ENCODE measurements at regions not wholly inside any gene's neighbourhood (a gene's known extent, or its start where the extent isn't known, plus 50 kb on each side); places are given as distances from the start of the nearest gene placed in this dataset.

- DNase-seq (ENCODE audit: low read depth, low spot score) = no peak
Observed at GRCh38 chr5:8470489-8470888, 601.5 kb downstream of the MTRR start.

DNA sequence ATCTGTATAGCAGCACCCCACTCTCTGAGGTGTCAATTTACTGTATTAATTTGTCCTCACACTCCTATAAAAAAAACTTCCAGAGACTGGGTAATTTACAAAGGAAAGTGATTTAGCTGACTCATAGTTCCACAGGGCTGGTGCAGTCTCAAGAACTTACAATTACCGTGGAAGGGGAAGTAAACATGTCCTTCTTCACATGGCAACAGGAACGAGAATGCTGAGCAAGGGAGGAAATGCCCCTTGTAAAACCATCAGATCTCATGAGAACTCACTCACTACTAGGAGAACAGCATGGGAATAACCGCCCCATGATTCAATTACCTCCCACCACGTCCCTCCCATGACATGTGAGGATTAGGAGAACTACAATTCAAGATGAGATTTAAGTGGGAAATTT lies 602.6 kb downstream of the MTRR start:
- DNase-seq (ENCODE audit: low read depth, low spot score) = no peak

- DNase-seq (ENCODE audit: low read depth, low spot score) = no peak
Observed at GRCh38 chr5:8473016-8473415, 604.1 kb downstream of the MTRR start.

GRCh38 chr5:8473827-8474568 lies 605.0 kb downstream of the MTRR start:
- DNase-seq (ENCODE audit: low read depth, low spot score) = no peak

DNA sequence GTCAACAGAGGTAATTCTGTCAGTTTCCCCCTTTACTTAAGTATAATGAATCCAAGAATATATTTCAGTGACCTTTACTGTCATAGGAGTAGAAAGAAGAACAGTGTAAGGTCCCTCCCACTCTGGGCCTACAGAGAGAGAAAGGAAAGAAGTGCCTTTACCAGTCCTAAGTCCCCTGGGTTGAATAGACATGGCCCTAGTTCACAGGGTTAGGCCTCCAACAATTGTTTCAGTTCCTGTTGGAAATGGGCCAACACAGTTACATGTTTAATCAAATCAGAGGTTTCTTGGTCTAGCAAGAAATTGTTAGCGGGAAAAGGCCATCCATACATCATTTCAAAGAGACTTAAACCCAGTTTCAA lies 605.6 kb downstream of the MTRR start:
- DNase-seq (ENCODE audit: low read depth, low spot score) = no peak

DNA sequence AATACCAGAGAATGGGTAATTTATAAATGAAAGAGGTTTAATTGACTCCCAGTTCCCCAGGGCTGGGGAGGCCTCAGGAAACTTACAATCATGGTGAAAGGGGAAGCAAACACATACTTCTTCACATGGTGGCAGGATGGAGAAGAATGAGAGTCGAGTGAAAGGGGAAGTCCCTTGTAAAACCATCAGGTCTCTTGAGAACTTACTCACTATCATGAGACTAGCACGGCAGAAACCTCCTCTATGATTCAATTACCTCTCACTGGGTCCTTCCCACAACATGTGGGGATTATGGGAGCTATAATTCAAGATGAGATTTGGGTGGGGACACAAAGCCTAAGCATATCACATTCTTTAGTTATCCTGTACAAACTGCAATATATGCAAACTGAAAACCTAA lies 609.4 kb downstream of the MTRR start:
- DNase-seq (ENCODE audit: low read depth, low spot score) = no peak

DNA sequence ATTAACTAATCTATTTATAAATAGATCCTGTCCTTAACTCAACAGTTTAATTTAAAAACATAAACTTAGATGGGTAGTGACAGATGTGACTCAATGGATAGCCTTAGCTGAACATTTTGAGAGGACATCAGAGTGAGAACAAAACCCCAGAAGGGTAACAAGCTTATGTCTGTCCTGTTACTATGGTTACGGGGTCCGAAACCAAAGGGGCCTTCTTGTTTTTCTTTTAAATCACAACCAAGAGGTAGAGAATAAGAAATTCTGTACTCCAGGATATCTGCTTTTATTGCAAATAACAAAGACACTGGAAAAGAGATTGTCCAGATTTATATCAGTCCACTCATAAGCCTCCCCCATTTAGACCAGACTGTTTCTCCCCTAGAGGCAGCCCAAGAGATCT lies 612.1 kb downstream of the MTRR start:
- no peak for DNase-seq (ENCODE audit: low read depth, low spot score)

GRCh38 chr5:8491254-8491653 lies 622.3 kb downstream of the MTRR start:
- no peak for DNase-seq (ENCODE audit: low read depth, low spot score)

- DNase-seq (ENCODE audit: low read depth, low spot score) = no peak
Observed at GRCh38 chr5:8493176-8493575, 624.2 kb downstream of the MTRR start.

DNA sequence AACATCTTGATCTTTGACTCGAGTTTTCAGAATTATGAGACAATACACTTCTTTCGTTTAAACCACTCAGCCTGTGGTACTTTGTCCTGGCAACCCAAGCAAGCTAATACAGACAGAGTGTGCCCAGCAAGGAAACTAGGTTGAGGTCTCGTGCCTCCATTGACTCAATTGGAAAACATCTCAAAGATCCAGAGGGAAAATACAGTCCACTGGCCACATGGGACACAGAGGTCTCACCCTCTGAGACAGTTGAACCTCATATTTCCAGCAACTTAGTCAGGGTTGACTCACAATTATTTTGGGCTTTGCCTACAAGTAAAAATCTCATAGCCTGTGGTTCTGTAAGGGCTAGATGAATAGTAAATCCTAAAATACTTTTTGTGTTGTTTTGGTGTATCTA lies 631.5 kb downstream of the MTRR start:
- no peak for DNase-seq (ENCODE audit: low read depth, low spot score)

- DNase-seq (ENCODE audit: low read depth, low spot score) = no peak
Observed at GRCh38 chr5:8505196-8505595, 636.2 kb downstream of the MTRR start.

DNA sequence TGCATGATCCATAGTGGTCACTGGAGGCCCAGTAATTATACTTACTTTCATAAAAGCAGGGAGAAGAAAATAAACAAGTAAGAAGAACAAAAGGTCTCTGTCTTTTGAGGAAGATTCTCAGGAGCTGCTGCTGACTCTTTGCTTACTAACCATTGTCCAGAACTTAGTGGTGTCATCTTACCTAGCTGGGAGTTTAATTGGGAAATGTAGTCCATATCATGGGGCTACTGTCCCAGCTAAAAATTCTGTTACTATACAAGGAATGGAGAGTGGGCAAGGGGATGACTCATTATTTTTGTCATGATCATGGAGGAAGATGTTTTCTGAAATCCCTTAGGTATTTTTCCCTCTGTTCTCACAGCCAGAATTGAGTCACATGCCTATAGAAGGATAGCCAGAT lies 639.3 kb downstream of the MTRR start:
- no peak for DNase-seq (ENCODE audit: low read depth, low spot score)

GRCh38 chr5:8516356-8516755 lies 647.4 kb downstream of the MTRR start:
- DNase-seq (ENCODE audit: low read depth, low spot score) = no peak

DNA sequence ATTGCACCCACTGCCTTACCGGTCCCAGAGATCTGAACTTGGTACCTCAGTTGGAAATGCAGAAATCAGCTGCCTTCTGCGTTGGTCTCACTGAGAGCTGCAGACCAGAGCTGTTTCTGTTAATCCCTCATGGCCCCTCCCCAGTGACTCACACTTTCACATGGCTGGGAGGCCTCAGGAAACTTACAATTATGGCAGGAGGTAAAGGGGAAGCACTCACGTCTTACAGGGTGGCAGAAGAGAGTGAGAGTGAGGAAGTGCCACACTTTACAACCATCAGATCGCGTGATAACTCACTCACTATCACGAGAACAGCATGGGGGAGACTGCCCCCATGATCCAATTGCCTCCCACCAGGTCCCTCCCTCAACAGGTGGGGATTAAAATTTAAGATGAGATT lies 648.5 kb downstream of the MTRR start:
- DNase-seq (ENCODE audit: low read depth, low spot score) = no peak

DNA sequence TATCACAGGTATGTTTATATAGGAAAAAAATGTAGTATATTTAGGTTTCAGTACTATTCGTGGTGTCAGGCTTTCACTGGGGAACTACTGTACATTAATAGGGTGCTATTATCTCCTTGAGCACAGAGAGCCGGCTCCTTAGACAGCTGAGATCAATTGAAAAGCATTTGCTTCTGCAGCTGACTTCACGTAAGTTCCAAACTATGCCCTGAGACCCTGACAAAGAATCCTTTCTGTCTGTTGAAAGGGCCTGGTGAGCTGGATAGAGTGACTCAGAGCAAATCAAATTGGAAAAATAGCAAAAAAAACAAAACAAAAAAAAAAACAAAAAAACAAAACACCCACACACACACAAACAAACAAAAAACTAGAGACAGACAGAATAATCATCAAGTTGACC lies 652.0 kb downstream of the MTRR start:
- DNase-seq (ENCODE audit: low read depth, low spot score) = no peak

DNA sequence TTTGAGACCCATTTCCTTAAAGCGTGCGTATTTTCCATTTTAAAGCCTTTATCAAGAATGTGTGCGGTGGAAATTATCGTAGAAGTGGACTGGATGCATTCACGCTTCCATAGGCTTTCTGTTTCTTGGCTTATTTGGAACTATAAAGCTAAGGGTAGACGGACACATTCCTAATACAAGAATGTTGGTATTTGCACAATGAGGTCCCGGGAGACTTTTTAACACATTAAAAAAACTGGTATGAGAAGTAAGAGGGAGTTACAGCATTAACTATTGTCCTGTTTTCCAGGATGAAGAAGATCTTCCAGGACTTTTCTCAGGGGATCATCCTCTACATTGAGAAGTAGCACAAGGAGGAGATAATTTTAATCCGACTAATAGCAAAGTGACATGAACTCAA lies 653.0 kb downstream of the MTRR start:
- DNase-seq (ENCODE audit: low read depth, low spot score) = no peak

DNA sequence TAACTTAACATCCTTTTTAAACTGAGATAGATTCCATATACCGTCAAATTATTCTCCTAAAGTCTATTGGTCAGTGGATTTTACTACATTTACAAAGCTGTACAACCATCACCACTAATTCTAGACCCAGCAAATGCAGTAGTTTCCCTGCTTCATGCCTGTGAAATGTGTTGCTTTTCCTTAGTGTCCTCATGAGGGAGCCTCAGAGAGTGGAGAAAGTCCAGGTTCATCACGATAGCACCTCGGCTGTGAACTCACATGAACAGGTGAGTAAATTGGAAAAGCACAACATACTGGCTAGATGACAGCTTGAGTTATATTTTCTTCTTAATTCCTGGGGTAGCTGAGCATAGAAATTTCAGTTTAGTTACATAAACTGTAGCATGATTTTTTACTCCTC lies 653.7 kb downstream of the MTRR start:
- DNase-seq (ENCODE audit: low read depth, low spot score) = no peak

- DNase-seq (ENCODE audit: low read depth, low spot score) = no peak
Observed at GRCh38 chr5:8523501-8523900, 654.6 kb downstream of the MTRR start.

GRCh38 chr5:8525819-8526218 lies 656.9 kb downstream of the MTRR start:
- DNase-seq (ENCODE audit: low read depth, low spot score) = no peak

GRCh38 chr5:8528106-8528505 lies 659.2 kb downstream of the MTRR start:
- DNase-seq (ENCODE audit: low read depth, low spot score) = no peak

DNA sequence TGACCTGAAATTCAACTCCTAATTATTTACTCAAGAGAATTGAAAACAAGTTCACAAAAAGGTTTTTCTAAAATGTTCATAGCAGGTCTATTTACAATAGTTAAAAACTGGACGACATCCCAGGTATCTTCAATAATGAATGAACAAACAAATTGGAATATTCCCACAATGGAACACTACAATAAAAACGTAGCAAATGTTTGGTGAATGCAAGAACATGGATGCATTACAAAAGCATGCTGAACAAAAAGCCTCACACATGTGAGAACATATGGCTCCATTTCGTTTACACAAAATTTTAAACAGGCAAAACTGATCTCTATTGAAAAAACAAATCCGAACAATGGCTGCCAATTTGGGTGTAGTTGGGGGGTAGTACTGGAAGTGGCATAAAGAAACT lies 669.9 kb downstream of the MTRR start:
- no peak for DNase-seq (ENCODE audit: low read depth, low spot score)

DNA sequence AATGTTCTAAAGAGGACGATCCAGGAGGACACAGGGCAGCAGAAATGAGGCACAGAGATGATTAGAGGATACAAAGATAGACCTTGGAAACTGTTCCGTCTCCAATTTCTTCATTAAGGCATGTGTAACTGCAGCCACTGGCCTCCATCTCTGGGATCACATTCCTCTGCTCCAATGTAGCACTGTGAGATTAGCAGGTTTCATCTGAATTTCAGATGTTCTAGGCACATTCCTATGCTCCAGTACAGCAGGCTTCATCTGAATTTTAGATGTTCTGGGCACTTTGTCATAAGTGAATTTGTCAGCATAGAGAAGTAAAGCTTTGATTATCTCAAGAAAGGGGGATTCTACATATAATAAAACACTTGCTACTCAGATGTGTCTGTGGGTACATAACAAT lies 671.4 kb downstream of the MTRR start:
- no peak for DNase-seq (ENCODE audit: low read depth, low spot score)

DNA sequence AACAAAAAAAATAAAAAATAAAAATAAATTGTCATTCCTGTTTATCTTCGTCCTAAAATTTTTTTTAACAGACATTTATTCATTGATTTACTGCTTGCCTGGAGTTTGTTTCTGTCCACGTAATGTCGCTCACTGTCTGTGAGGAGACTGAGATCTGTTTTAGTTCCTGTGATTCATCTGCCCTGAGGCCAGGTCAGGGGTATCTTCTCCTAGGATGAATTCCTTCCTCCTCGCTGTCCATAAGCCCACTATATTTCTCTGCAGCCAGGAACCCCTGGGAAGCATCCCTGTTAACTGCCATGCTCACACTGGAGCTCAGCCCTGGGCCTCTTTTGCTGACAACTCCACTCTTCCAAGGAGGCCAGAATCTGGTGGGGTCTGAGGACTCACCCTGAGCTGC lies 682.0 kb downstream of the MTRR start:
- DNase-seq (ENCODE audit: low read depth, low spot score) = no peak

DNA sequence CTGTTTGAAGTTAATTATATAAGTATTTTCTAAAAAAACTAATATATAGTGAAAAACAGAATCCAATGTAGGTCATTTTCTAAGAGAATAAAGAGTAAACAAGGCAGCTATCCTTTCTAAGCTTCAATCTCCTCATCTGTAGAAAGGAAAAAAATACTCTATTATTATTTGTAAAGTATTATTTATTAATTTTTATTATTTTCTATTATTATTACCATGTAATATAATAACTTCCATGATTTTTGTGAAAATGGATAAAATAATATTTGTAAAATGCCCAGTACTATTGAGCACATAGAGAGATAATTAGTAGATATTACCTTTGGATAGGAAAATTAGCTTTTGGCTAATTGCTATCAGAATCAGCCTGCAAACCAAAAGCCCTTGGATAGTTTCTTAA lies 684.4 kb downstream of the MTRR start:
- no peak for DNase-seq (ENCODE audit: low read depth, low spot score)

Measured in ELF-1 (cell line).